B cell (primary cell): ENCODE measurements at regions not wholly inside any gene's neighbourhood (a gene's known extent, or its start where the extent isn't known, plus 50 kb on each side); places are given as distances from the start of the nearest gene placed in this dataset.

ENCODE experiments used
- ATAC-seq: fragments of 200-7000 bp; cut with Tn5 transposase; one replicate; pipeline ENCODE4 v1.10.0; 2021; ENCODE audit warnings: low read depth, mild to moderate bottlenecking, moderate number of reproducible peaks, moderate library complexity
- CTCF ChIA-PET: fragments of 350-600 bp; sonication (Branson Sonifier 250); formaldehyde crosslinking; loops from one replicate; lab custom pipeline; 2021; ENCODE audit warnings: antibody characterized with exemption, inconsistent platforms; lab: Charles Lee
- POLR2A ChIA-PET: fragments of 350-600 bp; sonication (Branson Sonifier 250); formaldehyde crosslinking; loops from one replicate; lab custom pipeline; 2021; ENCODE audit warnings: antibody characterized with exemption; lab: Charles Lee
- DNase-seq: peaks from one replicate; pipeline ENCODE4 v3.0.0; 2013
- H2AFZ ChIP-seq: 2 replicates; pipeline ENCODE4 v1.6.1; 2012; ENCODE audit warnings: mild to moderate bottlenecking, low read depth, low read length; ENCODE audit not compliant: insufficient read depth, poor library complexity, severe bottlenecking
- H3K27ac ChIP-seq, 2 donors: 1 replicate in 1 of 2; 2 replicates in 1 of 2; pipeline ENCODE4 v1.5.1; 2012 to 2013; ENCODE audit warnings: low read length in 2 of 2, mild to moderate bottlenecking in 2 of 2, moderate library complexity in 1 of 2
- H3K27me3 ChIP-seq, 4 experiments: fragments of 200-600 bp in 1 of 4; sonication (generic) in 1 of 4; replicated peaks in 1 of 4; 1 replicate in 2 of 4; 2 replicates in 2 of 4; pipeline versions ENCODE4 v1.6.1 to v1.7.0; 2013 to 2016; ENCODE audit warnings: low read length in 3 of 4, mild to moderate bottlenecking in 2 of 4, mixed read lengths in 1 of 4, moderate library complexity in 1 of 4; ENCODE audit not compliant: insufficient read depth in 4 of 4, control insufficient read depth in 3 of 4; ENCODE audit errors: control extremely low read depth in 1 of 4
- H3K36me3 ChIP-seq, 2 experiments: replicated peaks in 1 of 2; 1 replicate in 1 of 2; 2 replicates in 1 of 2; pipeline versions ENCODE4 v1.6.1 to v1.7.1; 2013; ENCODE audit warnings: low read length in 1 of 2; ENCODE audit not compliant: insufficient read depth in 2 of 2, control insufficient read depth in 1 of 2; ENCODE audit errors: control extremely low read depth in 1 of 2, extremely low read depth in 1 of 2
- H3K4me1 ChIP-seq, 2 donors: fragments of 200-600 bp in 1 of 2; sonication (generic) in 1 of 2; 1 replicate in 1 of 2; 2 replicates in 1 of 2; pipeline versions ENCODE4 v1.5.1 to v1.6.1; 2013 to 2017; ENCODE audit warnings: low read length in 2 of 2; ENCODE audit not compliant: control insufficient read depth in 2 of 2, insufficient read depth in 2 of 2
- H3K4me2 ChIP-seq: replicated peaks from 2 replicates; pipeline ENCODE3; 2012; ENCODE audit warnings: mild to moderate bottlenecking, low read depth, low read length; ENCODE audit not compliant: poor library complexity, severe bottlenecking
- H3K4me3 ChIP-seq, 5 experiments: fragments of 200-600 bp in 1 of 5; sonication (generic) in 1 of 5; 1 replicate in 3 of 5; 2 replicates in 2 of 5; pipeline versions ENCODE4 v1.5.1 to v1.7.0; 2011 to 2016; ENCODE audit warnings: low read length in 4 of 5, mild to moderate bottlenecking in 4 of 5, low read depth in 2 of 5, control low read depth in 1 of 5, moderate library complexity in 1 of 5; ENCODE audit not compliant: insufficient read depth in 1 of 5; ENCODE audit errors: control extremely low read depth in 1 of 5, extremely low read depth in 1 of 5
- H3K79me2 ChIP-seq: fragments of 200-600 bp; sonication (generic); one replicate; pipeline ENCODE4 v1.6.0; 2016; ENCODE audit warnings: low read length; ENCODE audit not compliant: control insufficient read depth, insufficient read depth
- H3K9ac ChIP-seq: fragments of 200-600 bp; sonication (generic); 2 replicates; pipeline ENCODE4 v1.6.1; 2017; ENCODE audit warnings: mild to moderate bottlenecking, low read length, moderate library complexity
- H3K9me3 ChIP-seq, 3 donors: one replicate each; pipeline versions ENCODE4 v1.6.1 to v1.7.1; 2013; ENCODE audit warnings: low read length in 2 of 3; ENCODE audit not compliant: control insufficient read depth in 2 of 3, insufficient read depth in 1 of 3; ENCODE audit errors: control extremely low read depth in 1 of 3
- H4K20me1 ChIP-seq: 2 replicates; pipeline ENCODE4 v1.6.0; 2012; ENCODE audit warnings: mild to moderate bottlenecking, low read length; ENCODE audit not compliant: insufficient read depth, control insufficient read depth, poor library complexity, severe bottlenecking
- H3K27ac Mint-ChIP-seq: one replicate; pipeline ENCODE4 v1.8.0; 2021; ENCODE audit warnings: mixed read lengths
- H3K27me3 Mint-ChIP-seq: one replicate; pipeline ENCODE4 v1.8.0; 2021; ENCODE audit warnings: mixed read lengths
- H3K4me1 Mint-ChIP-seq: one replicate; pipeline ENCODE4 v1.8.0; 2021; ENCODE audit warnings: mixed read lengths
- H3K4me3 Mint-ChIP-seq: one replicate; pipeline ENCODE4 v1.8.0; 2021; ENCODE audit warnings: mixed read lengths
- H3K9me3 Mint-ChIP-seq: one replicate; pipeline ENCODE4 v1.8.0; 2022; ENCODE audit warnings: mixed read lengths; ENCODE audit not compliant: insufficient read depth
- CTCF ChIP-seq: fragments of 200-600 bp; IDR thresholded peaks from one replicate; pipeline ENCODE4 v1.8.0; 2022; ENCODE audit warnings: antibody characterized with exemption, mild to moderate bottlenecking
- EZH2 ChIP-seq: IDR thresholded peaks from 2 replicates; pipeline ENCODE4 v1.6.1; 2012; ENCODE audit warnings: borderline replicate concordance, low read depth, mild to moderate bottlenecking, moderate library complexity, low read length; ENCODE audit not compliant: insufficient read depth, poor library complexity, severe bottlenecking
- WGBS: methylation state at CpG from one replicate; pipeline ENCODE4 v1.1.5; 2013; ENCODE audit warnings: missing lambda C conversion rate; ENCODE audit not compliant: insufficient coverage; 5-methylcytosine and 5-hydroxymethylcytosine counted together
- intact Hi-C: fragments of 100-400 bp; cut with micrococcal nuclease; formaldehyde crosslinking; loops from one replicate; pipeline ENCODE4 v1.10.0; 2022

DNA sequence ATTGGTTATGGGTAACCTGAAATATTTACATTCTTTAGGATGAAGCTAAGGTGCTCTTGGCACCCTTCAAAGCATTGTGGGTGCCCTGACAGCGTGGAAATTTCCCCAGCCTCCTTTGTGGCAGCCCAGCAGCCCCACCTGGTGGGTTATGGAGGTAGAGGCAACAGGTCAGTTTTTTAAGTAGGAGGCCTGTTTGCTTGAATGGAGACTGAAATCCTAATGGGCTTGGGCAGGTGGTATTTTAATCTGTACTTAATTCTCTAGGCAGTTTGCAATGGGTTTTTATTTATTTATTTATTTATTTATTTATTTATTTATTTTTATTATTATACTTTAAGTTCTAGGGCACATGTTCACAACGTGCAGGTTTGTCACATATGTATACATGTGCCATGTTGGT lies 139.4 kb downstream of the EPC1 start:
- Mint-ChIP-seq H3K4me3 (no peak overlapping the region), H3K27me3 (peaks cover 5% of the 10 kb centered on the region), H3K4me1 (no peaks in the 10 kb centered on the region), H3K27ac (no peak overlapping the region), H3K9me3 (no peaks in the 10 kb centered on the region)
- H3K4me1 ChIP-seq: no peaks in the 10 kb centered on the region
- POLR2A ChIA-PET: no interaction called here
- no peaks in the 10 kb centered on the region for H4K20me1 ChIP-seq
- H3K4me2 ChIP-seq: no peak overlapping the region
- H3K4me3 ChIP-seq: no peak overlapping the region
- ATAC-seq: no peak
- no peak overlapping the region for H3K9ac ChIP-seq
- no peaks in the 10 kb centered on the region for H3K9me3 ChIP-seq
- H3K79me2 ChIP-seq: no peaks in the 10 kb centered on the region
- TF ChIP-seq EZH2: no peak
- peak; percentile 62 for TF ChIP-seq CTCF
- intact Hi-C loops: no loop called here
- CTCF ChIA-PET: no interaction called here
- peak; percentile 25 for DNase-seq
- no peak overlapping the region for H3K27ac ChIP-seq
- WGBS: 0% methylated on average over 1 of the region's 2 CpGs
- H3K36me3 ChIP-seq: no peaks in the 10 kb centered on the region
- H2AFZ ChIP-seq: no peak overlapping the region
- H3K27me3 ChIP-seq: no peaks in the 10 kb centered on the region

DNA sequence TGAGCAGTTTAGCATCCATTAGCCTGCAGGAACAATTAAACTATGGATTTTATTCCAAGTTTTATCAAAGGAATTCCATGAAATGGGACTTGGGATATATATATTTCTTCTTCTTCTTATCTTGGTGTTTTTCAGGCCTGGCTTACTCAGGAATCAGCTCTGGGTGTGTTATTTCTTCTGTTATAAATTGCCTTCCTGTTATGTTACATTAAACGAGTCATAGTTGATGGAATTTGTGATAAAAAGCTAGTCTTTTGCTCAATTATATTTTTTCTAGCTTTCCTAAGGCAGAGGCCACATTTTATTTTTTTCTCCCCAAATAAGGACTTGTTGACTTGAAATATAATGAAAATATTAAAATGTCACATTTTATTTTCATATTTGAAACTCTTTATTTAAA lies 141.3 kb downstream of the EPC1 start:
- H3K9ac ChIP-seq: no peak overlapping the region
- TF ChIP-seq CTCF: no peak
- TF ChIP-seq EZH2: no peak
- no peak for ATAC-seq
- peaks cover 4% of the 10 kb centered on the region for H3K27me3 Mint-ChIP-seq
- no peaks in the 10 kb centered on the region for H3K4me1 Mint-ChIP-seq
- no peak overlapping the region for H3K4me3 ChIP-seq
- no CpG with 5 or more reads among the region's 1 CpG for WGBS
- no peaks in the 10 kb centered on the region for H3K9me3 Mint-ChIP-seq
- H3K27ac ChIP-seq: no peak overlapping the region
- H3K9me3 ChIP-seq: no peaks in the 10 kb centered on the region
- no peak overlapping the region for H3K27ac Mint-ChIP-seq
- no peak overlapping the region for H3K4me2 ChIP-seq
- CTCF ChIA-PET: interaction anchor here (0.6 to 1.0 kb wide), 2 partner anchors 13 to 1709 kb away, joined by 3 read pairs; no protein-coding TSS in a partner anchor
- H4K20me1 ChIP-seq: no peaks in the 10 kb centered on the region
- H3K4me3 Mint-ChIP-seq: no peak overlapping the region
- no peaks in the 10 kb centered on the region for H3K4me1 ChIP-seq
- DNase-seq: no peak
- H3K36me3 ChIP-seq: no peaks in the 10 kb centered on the region
- H3K79me2 ChIP-seq: no peaks in the 10 kb centered on the region
- POLR2A ChIA-PET: no interaction called here
- no peak overlapping the region for H2AFZ ChIP-seq
- no peaks in the 10 kb centered on the region for H3K27me3 ChIP-seq
- intact Hi-C loops: no loop called here
